ENCODE measurements at regions not wholly inside any gene's neighbourhood (a gene's known extent, or its start where the extent isn't known, plus 50 kb on each side); places are given as distances from the start of the nearest gene placed in this dataset.

DNA sequence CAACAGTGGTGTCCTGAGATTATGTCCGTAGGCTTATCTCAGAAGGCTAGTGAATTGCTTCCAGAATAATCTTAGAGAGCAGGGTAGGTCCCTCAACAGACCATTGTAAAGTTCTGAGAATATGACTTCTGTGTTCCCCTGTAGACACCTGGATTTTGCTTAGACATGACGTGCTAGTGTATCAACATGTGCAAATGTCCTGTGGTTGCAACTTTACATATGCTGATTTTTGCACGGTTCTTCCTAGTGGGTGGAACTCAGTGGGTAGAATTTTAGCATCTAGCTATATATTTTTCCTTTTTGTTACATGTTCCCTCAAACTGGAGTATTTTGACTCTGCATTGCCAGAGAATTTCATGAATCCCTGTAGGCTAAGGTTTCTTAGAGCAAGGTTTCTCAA, 459.2 kb downstream of the RNF144B start:
- ATAC-seq: no peak
- DNase-seq (ENCODE audit: low spot score in 2 of 2): no peak
- H3K9me3 Mint-ChIP-seq: peaks cover 12% of the 10 kb centered on the region
- H3K4me3 Mint-ChIP-seq: no peak overlapping the region
- no peaks in the 10 kb centered on the region for H3K36me3 Mint-ChIP-seq
- no peaks in the 10 kb centered on the region for H3K4me1 Mint-ChIP-seq
- H3K27ac Mint-ChIP-seq: no peak overlapping the region

DNA sequence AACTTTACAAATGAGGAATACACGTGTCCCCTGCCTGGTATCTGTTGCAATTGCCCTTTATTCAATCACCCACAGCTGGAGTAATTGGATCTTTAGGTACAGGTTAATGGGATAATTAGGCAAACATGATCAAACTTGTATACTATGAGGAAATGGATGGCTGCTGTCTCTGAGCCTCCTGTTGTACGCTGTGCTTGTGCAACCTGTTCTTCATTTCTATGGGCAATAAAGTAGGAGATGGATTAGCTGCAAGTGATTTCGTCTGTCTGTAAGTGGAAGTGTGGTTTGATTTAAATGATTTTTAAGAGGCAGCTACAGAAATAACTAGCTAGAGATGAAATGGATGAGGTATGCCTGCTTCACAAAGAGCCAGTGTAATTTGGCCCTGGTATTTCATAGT, 474.1 kb downstream of the RNF144B start:
- peaks cover 16% of the 10 kb centered on the region for H3K9me3 Mint-ChIP-seq

DNA sequence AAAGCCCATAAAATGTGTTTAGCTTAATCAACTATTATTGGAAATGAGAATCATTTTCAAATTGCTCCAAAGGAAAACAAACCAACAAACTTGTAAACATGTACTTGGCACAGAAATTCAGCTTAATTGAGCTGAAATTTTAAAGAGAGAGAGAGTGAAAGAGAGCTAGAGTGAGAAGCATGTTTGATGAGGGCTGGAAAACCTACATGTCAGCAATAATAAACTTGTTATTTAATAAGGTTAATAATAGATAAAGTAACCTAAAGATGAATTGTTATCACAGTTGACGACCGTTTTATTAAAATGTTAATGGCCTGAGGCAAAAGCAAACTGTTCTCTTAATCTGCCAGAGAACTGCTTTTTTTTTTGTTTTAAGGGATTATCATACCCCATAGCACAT, 496.1 kb downstream of the RNF144B start:
- Mint-ChIP-seq H3K4me3 (no peak overlapping the region), H3K4me1 (no peaks in the 10 kb centered on the region), H3K27ac (no peak overlapping the region), H3K9me3 (peaks cover 13% of the 10 kb centered on the region), H3K36me3 (no peaks in the 10 kb centered on the region)
- DNase-seq (ENCODE audit: low spot score in 2 of 2) (no peak), ATAC-seq (no peak)

More for the DNA sequence above, 474.1 kb downstream of the RNF144B start:
- DNase-seq (ENCODE audit: low spot score in 2 of 2) (no peak), ATAC-seq (no peak)
- no peak overlapping the region for H3K4me3 Mint-ChIP-seq
- H3K4me1 Mint-ChIP-seq: no peaks in the 10 kb centered on the region
- H3K27ac Mint-ChIP-seq: no peak overlapping the region
- H3K36me3 Mint-ChIP-seq: no peaks in the 10 kb centered on the region

DNA sequence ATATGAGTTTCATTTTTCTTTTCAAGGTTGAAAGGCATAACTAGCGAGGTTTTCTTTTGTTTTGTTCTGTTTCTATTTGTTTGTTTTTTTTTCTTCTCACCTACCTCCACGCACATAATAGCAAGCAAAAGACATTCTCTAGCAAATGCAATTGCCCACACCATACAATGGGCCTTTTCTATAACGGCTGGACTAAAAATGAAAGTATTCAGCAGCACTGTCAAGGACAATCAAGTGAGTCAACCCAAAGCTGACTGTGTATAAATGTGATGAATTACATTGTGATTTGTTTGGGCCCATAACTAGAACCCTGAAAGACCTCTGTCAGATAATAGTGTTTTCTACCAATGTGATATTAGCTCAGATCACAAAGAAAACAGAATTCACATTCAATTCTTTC, 496.7 kb downstream of the RNF144B start:
- H3K4me1 Mint-ChIP-seq: no peaks in the 10 kb centered on the region
- ATAC-seq (no peak), DNase-seq (ENCODE audit: low spot score in 2 of 2) (no peak)
- no peak overlapping the region for H3K27ac Mint-ChIP-seq
- H3K36me3 Mint-ChIP-seq: no peaks in the 10 kb centered on the region
- H3K4me3 Mint-ChIP-seq: no peak overlapping the region
- peaks cover 13% of the 10 kb centered on the region for H3K9me3 Mint-ChIP-seq

DNA sequence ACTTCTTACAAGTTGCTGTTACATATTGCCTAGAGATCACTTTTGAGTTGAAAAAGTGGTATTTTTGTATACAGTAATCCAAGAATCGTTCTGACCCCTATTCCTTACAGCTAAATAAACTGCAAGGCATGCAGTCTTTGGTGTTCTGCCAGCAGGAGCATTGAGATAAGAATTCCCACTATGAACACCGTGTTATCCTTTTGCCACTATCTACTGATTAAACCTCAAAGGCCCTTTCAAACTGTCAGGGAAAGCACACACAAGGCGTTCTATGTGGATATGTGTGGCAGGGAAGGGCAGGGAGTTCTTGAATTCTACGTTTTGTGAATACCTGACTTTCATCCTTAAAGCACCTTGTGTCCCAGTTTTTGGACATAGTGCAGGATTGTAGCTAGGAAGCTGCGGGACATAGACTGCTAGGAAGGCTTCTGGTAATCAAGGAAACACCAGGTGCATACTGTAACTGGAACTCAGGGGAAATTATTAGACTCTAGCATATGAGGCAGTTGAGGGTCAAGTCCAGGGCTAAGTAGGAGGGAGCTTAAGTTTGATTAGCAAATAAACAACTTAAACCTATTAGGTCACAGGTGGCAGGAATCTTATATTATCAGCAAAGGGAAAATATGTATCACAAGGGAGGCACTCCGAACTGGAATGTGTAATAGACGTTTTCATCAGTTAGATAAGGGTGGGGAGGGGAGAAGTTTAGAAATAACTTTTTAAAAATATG, 506.6 kb downstream of the RNF144B start:
- DNase-seq (ENCODE audit: low spot score in 2 of 2) (no peak), ATAC-seq (no peak)
- Mint-ChIP-seq H3K27ac (no peak overlapping the region), H3K4me3 (no peak overlapping the region), H3K4me1 (no peaks in the 10 kb centered on the region), H3K9me3 (no peaks in the 10 kb centered on the region), H3K36me3 (no peaks in the 10 kb centered on the region)

- H3K9me3 Mint-ChIP-seq: peaks cover 3% of the 10 kb centered on the region
- ATAC-seq: no peak
- no peak for DNase-seq (ENCODE audit: low spot score in 2 of 2)
- no peak overlapping the region for H3K4me3 Mint-ChIP-seq
- H3K36me3 Mint-ChIP-seq: no peaks in the 10 kb centered on the region
- no peak overlapping the region for H3K27ac Mint-ChIP-seq
- H3K4me1 Mint-ChIP-seq: no peaks in the 10 kb centered on the region
These were observed 510.2 kb downstream of the RNF144B start for GRCh38 chr6:18897350-18897749.

DNA sequence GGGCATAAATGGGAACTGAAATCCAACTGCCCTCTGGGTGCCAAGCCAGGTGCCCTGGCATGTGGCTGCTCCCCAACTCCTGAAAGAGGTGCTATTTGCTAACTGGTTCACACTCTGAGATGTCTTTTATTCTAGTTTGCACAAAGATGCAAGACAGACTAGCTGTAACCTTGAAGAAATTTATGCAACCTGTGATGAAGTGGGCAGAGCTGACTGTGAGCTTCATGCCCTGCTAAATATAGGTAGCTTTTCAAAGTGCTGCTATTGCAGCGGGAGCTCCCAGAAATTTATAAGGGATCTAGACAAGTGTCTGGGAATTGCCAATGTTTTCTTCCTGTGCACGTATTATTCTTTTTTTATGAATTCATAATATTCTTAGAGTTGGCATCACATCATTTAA, 517.5 kb downstream of the RNF144B start:
- Mint-ChIP-seq H3K9me3 (peaks cover 10% of the 10 kb centered on the region), H3K27ac (no peak overlapping the region), H3K36me3 (no peaks in the 10 kb centered on the region), H3K4me1 (no peaks in the 10 kb centered on the region), H3K4me3 (no peak overlapping the region)
- no peak for DNase-seq (ENCODE audit: low spot score in 2 of 2)
- ATAC-seq: no peak

DNA sequence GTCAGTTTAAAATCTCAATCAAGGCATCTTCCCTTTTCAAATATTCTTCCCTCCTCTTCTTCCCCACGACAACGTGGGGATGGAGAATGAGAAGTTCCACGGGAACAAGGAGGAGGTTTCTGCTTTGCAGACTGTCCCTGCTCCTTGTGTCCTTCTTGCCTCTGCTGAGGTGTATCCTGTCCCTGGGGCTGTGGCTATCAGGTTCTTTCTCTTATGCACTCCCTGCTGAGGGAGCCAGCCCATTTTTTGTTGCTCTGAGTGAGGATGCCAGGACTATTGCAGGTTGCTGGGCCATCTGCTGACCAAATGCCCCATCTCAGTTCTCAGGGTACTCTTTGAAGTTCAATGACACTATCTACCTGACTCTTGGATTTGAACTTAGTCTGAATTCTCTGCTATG, 533.6 kb downstream of the RNF144B start:
- peak; percentile 26 for ATAC-seq
- Mint-ChIP-seq H3K27ac (no peak overlapping the region), H3K36me3 (no peaks in the 10 kb centered on the region), H3K4me3 (no peak overlapping the region), H3K9me3 (peaks cover 15% of the 10 kb centered on the region), H3K4me1 (no peaks in the 10 kb centered on the region)
- DNase-seq (ENCODE audit: low spot score in 2 of 2): no peak

DNA sequence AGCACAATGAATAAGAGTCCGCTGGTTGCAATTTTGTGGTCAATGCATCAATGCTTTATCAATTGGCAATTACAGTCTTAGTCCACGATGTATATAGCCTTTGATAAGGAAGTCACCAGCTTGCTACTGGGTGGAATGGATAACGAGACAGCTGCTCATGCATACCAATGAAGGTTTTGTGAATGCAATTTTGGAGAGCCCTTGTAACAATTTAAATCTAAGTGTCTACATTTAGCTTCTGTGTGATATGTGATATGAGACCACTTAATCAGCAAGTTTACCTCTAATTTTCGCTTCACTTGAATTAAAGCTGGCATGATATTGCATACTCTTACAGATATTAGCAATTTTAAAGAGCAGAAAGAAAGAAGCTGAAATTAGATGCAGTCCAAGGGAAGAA, 543.9 kb downstream of the RNF144B start:
- DNase-seq (ENCODE audit: low spot score in 2 of 2): no peak

DNA sequence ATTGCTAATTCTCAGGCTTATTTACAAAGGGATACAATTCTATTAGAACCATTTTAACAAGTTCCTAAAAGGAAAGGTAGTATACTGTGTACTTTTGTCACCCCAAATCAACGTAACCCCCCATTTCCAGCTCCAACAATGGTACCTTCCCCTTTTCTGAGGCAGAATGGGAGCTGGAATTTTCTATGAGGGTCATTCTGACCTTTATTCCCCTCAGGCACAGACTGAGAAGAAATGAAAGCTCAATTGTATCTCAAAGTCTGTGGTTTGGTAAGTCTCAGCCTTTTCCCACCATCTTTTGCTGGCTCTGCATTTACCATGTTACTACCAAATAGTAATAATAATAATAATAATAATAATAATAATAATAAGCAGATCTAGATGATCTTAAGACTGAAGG, 571.0 kb downstream of the RNF144B start:
- H3K36me3 Mint-ChIP-seq: no peaks in the 10 kb centered on the region
- ATAC-seq (no peak), DNase-seq (ENCODE audit: low spot score in 2 of 2) (no peak)
- peaks cover 13% of the 10 kb centered on the region for H3K9me3 Mint-ChIP-seq
- no peak overlapping the region for H3K4me3 Mint-ChIP-seq
- no peaks in the 10 kb centered on the region for H3K4me1 Mint-ChIP-seq
- no peak overlapping the region for H3K27ac Mint-ChIP-seq

More for the DNA sequence above, 543.9 kb downstream of the RNF144B start:
- Mint-ChIP-seq H3K36me3 (no peaks in the 10 kb centered on the region), H3K27ac (no peak overlapping the region), H3K4me1 (no peaks in the 10 kb centered on the region), H3K9me3 (peaks cover 11% of the 10 kb centered on the region), H3K4me3 (no peak overlapping the region)
- no peak for ATAC-seq

DNA sequence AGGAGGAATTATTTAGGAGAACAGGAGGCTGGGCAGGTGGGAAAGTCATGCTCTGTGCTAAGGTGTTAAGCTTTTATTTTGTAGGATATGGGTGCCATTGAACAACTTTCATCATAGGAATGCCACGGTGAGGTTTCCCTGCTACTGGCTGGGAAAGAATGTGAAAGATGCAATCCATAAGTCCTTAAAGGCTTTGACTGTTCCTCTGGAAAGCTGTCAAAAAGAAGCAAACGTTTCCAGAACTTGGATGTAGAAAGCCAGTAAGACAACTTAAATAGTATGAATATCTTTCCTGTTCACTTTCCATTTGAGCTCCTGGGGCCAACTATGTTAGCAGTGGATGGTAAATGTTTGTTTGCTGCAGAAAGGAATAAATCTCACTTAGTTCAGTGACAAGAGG, 574.4 kb downstream of the RNF144B start:
- peaks cover 17% of the 10 kb centered on the region for H3K9me3 Mint-ChIP-seq
- H3K4me1 Mint-ChIP-seq: no peaks in the 10 kb centered on the region
- H3K36me3 Mint-ChIP-seq: no peaks in the 10 kb centered on the region
- DNase-seq (ENCODE audit: low spot score in 2 of 2) (no peak), ATAC-seq (no peak)
- no peak overlapping the region for H3K27ac Mint-ChIP-seq
- H3K4me3 Mint-ChIP-seq: no peak overlapping the region

GRCh38 chr6:18962361-18962905, 575.3 kb downstream of the RNF144B start:
- H3K4me1 Mint-ChIP-seq: no peaks in the 10 kb centered on the region
- H3K36me3 Mint-ChIP-seq: no peaks in the 10 kb centered on the region
- ATAC-seq: no peak
- H3K27ac Mint-ChIP-seq: no peak overlapping the region
- H3K4me3 Mint-ChIP-seq: no peak overlapping the region
- DNase-seq (ENCODE audit: low spot score in 2 of 2): no peak
- peaks cover 14% of the 10 kb centered on the region for H3K9me3 Mint-ChIP-seq

DNA sequence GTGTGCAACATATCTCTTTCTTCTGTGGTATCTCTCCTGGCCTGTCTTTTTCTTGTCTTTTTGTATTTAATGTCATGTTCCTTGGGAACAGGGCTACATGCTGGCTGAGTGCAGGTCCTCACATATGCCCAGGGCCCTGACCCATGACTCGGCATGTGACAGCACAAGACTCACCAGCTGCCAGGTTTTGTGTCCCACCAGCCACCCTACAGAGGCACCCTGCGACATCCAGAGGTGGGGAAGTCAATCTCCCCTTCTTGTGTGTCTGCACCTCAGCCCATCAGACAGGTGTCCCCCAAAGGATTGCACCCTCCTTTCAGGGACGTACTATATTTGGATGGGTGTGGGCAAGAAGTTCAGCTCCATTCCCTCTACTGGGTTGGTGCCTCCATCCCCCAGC, 576.3 kb downstream of the RNF144B start:
- Mint-ChIP-seq H3K36me3 (no peaks in the 10 kb centered on the region), H3K9me3 (peaks cover 21% of the 10 kb centered on the region), H3K4me3 (no peak overlapping the region), H3K27ac (no peak overlapping the region), H3K4me1 (no peaks in the 10 kb centered on the region)
- DNase-seq (ENCODE audit: low spot score in 2 of 2) (no peak), ATAC-seq (no peak)

- H3K4me3 Mint-ChIP-seq: no peak overlapping the region
- no peaks in the 10 kb centered on the region for H3K4me1 Mint-ChIP-seq
- DNase-seq (ENCODE audit: low spot score in 2 of 2) (no peak), ATAC-seq (no peak)
- no peak overlapping the region for H3K27ac Mint-ChIP-seq
- H3K36me3 Mint-ChIP-seq: no peaks in the 10 kb centered on the region
- H3K9me3 Mint-ChIP-seq: peaks cover 7% of the 10 kb centered on the region
These were observed 586.1 kb downstream of the RNF144B start for GRCh38 chr6:18973251-18973650.

DNA sequence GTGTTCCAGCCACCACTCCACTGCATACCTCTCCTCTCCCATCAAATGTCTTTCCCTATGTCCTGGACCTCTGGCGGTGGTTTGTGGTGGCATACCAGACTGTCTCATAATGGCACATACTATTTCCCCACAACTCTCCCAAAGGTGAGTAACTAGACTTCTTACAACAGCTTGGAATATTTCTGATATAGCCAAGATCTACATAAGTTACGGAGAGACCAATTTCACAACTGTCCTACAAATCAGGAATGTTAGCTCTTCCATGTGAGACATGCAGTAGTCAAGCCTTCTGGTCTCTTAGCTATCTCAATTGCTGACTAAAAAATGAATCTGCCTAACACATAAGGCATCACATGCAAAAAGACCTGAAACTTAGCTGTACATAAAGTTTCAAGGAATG, 588.9 kb downstream of the RNF144B start:
- Mint-ChIP-seq H3K27ac (no peak overlapping the region), H3K36me3 (no peaks in the 10 kb centered on the region), H3K9me3 (peaks cover 9% of the 10 kb centered on the region), H3K4me3 (no peak overlapping the region), H3K4me1 (no peaks in the 10 kb centered on the region)
- ATAC-seq: no peak
- DNase-seq (ENCODE audit: low spot score in 2 of 2): no peak

DNA sequence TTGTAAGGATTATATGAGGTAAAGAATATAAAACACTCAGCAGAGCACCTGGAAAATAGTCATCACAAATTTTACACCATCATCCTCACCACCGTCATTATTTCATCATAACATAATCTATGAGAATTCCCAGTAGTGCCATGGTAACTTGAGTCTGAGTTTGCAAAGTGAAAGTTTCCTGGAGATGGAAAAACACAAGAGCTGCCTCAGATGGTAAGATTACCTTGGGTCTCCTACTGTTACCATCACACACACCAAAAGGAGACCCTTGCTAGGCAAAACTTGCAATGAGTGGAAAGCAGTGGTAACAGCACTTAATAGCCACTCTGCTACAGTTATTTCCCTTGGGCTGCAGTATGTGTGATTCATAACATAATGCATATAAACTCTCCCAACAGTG, 589.8 kb downstream of the RNF144B start:
- Mint-ChIP-seq H3K4me3 (no peak overlapping the region), H3K4me1 (no peaks in the 10 kb centered on the region), H3K36me3 (no peaks in the 10 kb centered on the region), H3K27ac (no peak overlapping the region), H3K9me3 (peaks cover 11% of the 10 kb centered on the region)
- ATAC-seq (no peak), DNase-seq (ENCODE audit: low spot score in 2 of 2) (no peak)
